AG09309 (cell line): ENCODE measurements at regions not wholly inside any gene's neighbourhood (a gene's known extent, or its start where the extent isn't known, plus 50 kb on each side); places are given as distances from the start of the nearest gene placed in this dataset.

ENCODE experiments used
- DNase-seq: peaks from one replicate; pipeline ENCODE4 v3.0.0-alpha.2; 2010; ENCODE audit warnings: low read depth
- H3K4me3 ChIP-seq: 2 replicates; pipeline ENCODE4 v1.5.1; 2011; ENCODE audit warnings: mild to moderate bottlenecking, low read depth, low read length, moderate library complexity; ENCODE audit not compliant: control insufficient read depth
- TF ChIP-seq, protein P1 (sequence below): IDR thresholded peaks from 2 replicates; pipeline ENCODE4 v1.5.1; 2011; ENCODE audit warnings: mild to moderate bottlenecking, low read depth, low read length, inconsistent platforms; ENCODE audit not compliant: insufficient read depth, control insufficient read depth; ENCODE audit errors: missing control alignments

GRCh38 chr2:239519089-239519920, 118.5 kb upstream of the HDAC4 start:
- H3K4me3 ChIP-seq = no peak overlapping the region
- TF ChIP-seq, protein P1, sequence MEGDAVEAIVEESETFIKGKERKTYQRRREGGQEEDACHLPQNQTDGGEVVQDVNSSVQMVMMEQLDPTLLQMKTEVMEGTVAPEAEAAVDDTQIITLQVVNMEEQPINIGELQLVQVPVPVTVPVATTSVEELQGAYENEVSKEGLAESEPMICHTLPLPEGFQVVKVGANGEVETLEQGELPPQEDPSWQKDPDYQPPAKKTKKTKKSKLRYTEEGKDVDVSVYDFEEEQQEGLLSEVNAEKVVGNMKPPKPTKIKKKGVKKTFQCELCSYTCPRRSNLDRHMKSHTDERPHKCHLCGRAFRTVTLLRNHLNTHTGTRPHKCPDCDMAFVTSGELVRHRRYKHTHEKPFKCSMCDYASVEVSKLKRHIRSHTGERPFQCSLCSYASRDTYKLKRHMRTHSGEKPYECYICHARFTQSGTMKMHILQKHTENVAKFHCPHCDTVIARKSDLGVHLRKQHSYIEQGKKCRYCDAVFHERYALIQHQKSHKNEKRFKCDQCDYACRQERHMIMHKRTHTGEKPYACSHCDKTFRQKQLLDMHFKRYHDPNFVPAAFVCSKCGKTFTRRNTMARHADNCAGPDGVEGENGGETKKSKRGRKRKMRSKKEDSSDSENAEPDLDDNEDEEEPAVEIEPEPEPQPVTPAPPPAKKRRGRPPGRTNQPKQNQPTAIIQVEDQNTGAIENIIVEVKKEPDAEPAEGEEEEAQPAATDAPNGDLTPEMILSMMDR = no peak
- DNase-seq = no peak

- no peak for DNase-seq
- TF ChIP-seq, protein P1 = no peak
- no peak overlapping the region for H3K4me3 ChIP-seq
These were observed 117.7 kb upstream of the HDAC4 start for GRCh38 chr2:239518286-239519088.

GRCh38 chr2:239517686-239518085, 116.9 kb upstream of the HDAC4 start:
- DNase-seq = no peak
- TF ChIP-seq, protein P1 = no peak
- no peak overlapping the region for H3K4me3 ChIP-seq

- H3K4me3 ChIP-seq = no peak overlapping the region
- DNase-seq = no peak
- TF ChIP-seq, protein P1 = no peak
These were observed 116.1 kb upstream of the HDAC4 start for GRCh38 chr2:239516954-239517305.

DNA sequence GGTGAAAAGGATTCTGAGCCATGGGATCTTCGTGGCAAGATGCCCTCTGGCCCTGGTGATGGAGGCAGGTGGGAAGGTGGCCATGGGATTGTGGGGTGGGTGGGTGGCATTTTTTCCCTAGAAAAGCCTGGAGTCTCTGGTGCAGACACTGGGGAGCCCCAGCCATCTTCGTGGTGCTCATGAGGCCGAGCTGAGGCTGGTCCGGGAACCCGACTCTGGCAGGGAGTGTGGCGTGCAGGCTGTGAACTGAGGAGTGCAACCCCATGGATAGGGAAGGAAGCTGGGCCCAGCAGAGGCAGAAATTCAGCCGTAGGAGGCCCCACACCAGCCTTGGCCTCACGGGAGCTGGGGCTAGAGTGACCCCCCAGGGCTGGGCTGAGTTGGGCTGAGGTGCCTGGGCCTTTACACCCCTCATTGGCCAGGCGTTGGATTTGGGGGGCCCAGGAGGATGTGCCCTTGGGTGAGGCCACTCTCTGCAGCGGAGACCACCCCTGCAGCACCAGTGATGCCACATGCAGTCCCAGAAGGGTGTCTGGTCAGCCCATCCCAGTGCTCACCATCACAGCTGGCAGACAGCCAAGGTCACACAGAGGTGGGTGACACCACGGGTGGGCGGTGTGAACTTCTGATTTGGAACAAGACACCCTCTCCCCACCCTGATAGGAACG, 115.6 kb upstream of the HDAC4 start:
- no peak for DNase-seq
- TF ChIP-seq, protein P1 = no peak

DNA sequence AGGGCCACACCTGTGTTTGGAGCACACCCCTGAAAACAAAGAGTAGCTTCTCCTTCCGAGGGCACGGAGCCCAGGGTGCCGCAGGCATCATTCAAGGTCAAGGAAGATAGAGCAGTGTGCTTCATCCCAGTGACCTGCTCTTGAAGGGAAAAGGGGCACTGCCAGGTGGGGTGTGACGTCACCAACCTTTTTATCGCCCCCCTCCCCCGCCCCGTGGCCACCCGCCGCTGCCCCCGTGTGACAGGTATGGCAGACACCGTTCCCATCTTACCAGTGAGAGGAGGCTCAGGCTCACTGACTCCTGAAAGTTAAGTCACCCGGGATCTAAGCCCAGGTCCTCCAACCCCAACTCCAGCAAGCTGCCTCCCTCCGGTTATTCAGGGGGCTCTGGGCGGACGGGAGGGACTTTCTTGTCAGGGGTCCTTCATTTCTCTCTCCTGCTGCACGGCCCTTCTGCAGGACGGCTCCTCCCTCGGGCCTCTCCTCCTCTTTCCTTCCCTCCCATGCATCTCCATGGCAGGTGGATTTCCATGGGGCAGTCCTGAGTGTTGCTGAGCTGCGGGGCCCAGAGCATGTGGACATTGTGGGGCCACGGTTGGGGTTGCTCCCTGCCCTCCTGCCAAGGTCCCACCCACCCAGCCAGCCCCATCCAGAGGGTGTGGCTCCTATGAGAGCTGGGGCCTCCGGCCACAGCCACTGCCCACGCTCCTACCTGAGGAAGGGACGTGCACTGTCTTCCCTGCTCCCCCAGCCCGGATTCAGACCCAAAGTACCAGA, 114.1 kb upstream of the HDAC4 start:
- TF ChIP-seq, protein P1 = no peak
- no peak overlapping the region for H3K4me3 ChIP-seq
- no peak for DNase-seq

More for the DNA sequence above, 115.6 kb upstream of the HDAC4 start:
- no peak overlapping the region for H3K4me3 ChIP-seq
